Endodermal cell (in vitro differentiated cells): ENCODE measurements at regions not wholly inside any gene's neighbourhood (a gene's known extent, or its start where the extent isn't known, plus 50 kb on each side); places are given as distances from the start of the nearest gene placed in this dataset.

Experiments used
- DNase-seq: peaks from one replicate; pipeline ENCODE4 v3.0.0-alpha.2; 2017
- H3K27ac ChIP-seq: 2 replicates; pipeline ENCODE4 v1.5.1; 2013; ENCODE audit warnings: mild to moderate bottlenecking, low read depth, low read length, moderate library complexity
- H3K27me3 ChIP-seq: 2 replicates; pipeline ENCODE4 v1.6.1; 2013; ENCODE audit warnings: mild to moderate bottlenecking, low read length, moderate library complexity; ENCODE audit not compliant: insufficient read depth, control insufficient read depth, poor library complexity, severe bottlenecking
- H3K36me3 ChIP-seq: 2 replicates; pipeline ENCODE4 v1.7.0; 2013; ENCODE audit warnings: mild to moderate bottlenecking, low read length, moderate library complexity; ENCODE audit not compliant: control insufficient read depth, insufficient read depth
- H3K4me1 ChIP-seq: one replicate; pipeline ENCODE4 v1.7.0; 2013; ENCODE audit warnings: low read length; ENCODE audit not compliant: control insufficient read depth, insufficient read depth
- H3K4me3 ChIP-seq: 2 replicates; pipeline ENCODE4 v1.5.1; 2013; ENCODE audit warnings: mild to moderate bottlenecking, low read length, moderate library complexity
- H3K9ac ChIP-seq: 2 replicates; pipeline ENCODE4 v1.6.1; 2013; ENCODE audit warnings: mild to moderate bottlenecking, low read length, moderate library complexity; ENCODE audit not compliant: poor library complexity, severe bottlenecking; ENCODE audit errors: extremely low read depth
- H3K9me3 ChIP-seq: 2 replicates; pipeline ENCODE4 v1.6.1; 2013; ENCODE audit warnings: mild to moderate bottlenecking, low read length, moderate library complexity; ENCODE audit not compliant: control insufficient read depth
- H3K27ac Mint-ChIP-seq: 2 replicates; pipeline ENCODE4 v1.8.0; 2020; ENCODE audit warnings: mixed read lengths
- H3K27me3 Mint-ChIP-seq: 2 replicates; pipeline ENCODE4 v1.8.0; 2021; ENCODE audit warnings: mild to moderate bottlenecking, mixed read lengths; ENCODE audit not compliant: insufficient read depth
- H3K36me3 Mint-ChIP-seq: 2 replicates; pipeline ENCODE4 v1.8.0; 2020; ENCODE audit warnings: low read depth, mixed read lengths
- H3K4me1 Mint-ChIP-seq: 2 replicates; pipeline ENCODE4 v1.8.0; 2020; ENCODE audit warnings: mixed read lengths
- H3K4me3 Mint-ChIP-seq: 2 replicates; pipeline ENCODE4 v1.8.0; 2020; ENCODE audit warnings: mild to moderate bottlenecking, moderate library complexity, mixed read lengths
- H3K9me3 Mint-ChIP-seq: 2 replicates; pipeline ENCODE4 v1.8.0; 2020; ENCODE audit warnings: mild to moderate bottlenecking, mixed read lengths
- CTCF ChIP-seq: fragments of 200-600 bp; sonication (generic); conservative IDR thresholded peaks from 2 replicates; pipeline ENCODE4 v1.5.0; 2021; ENCODE audit warnings: antibody characterized with exemption, mild to moderate bottlenecking
- WGBS, 2 experiments: methylation state at CpG; one replicate each; pipeline versions ENCODE4 v1.1.5 to v1.1.7; 2013; ENCODE audit warnings: missing lambda C conversion rate in 2 of 2, mixed read lengths in 1 of 2; ENCODE audit not compliant: insufficient coverage in 1 of 2, insufficient read length in 1 of 2; 5-methylcytosine and 5-hydroxymethylcytosine counted together

- TF ChIP-seq CTCF = no peak
- DNase-seq = no peak
- H3K4me1 Mint-ChIP-seq = no peaks in the 10 kb centered on the region
- Histone ChIP-seq H3K27me3 (no peaks in the 10 kb centered on the region), H3K9ac (no peak overlapping the region), H3K9me3 (peaks cover 89% of the 10 kb centered on the region), H3K4me1 (no peaks in the 10 kb centered on the region), H3K4me3 (no peak overlapping the region), H3K36me3 (no peaks in the 10 kb centered on the region), H3K27ac (no peak overlapping the region)
- H3K9me3 Mint-ChIP-seq = peaks cover 99% of the 10 kb centered on the region
- no peaks in the 10 kb centered on the region for H3K27me3 Mint-ChIP-seq
- H3K27ac Mint-ChIP-seq = no peak overlapping the region
- no peaks in the 10 kb centered on the region for H3K36me3 Mint-ChIP-seq
- WGBS, 2 experiments = 82 to 84% methylated on average over 10 of the region's 10 CpGs
- no peak overlapping the region for H3K4me3 Mint-ChIP-seq
Observed at GRCh38 chr7:153934629-153935028, 117.6 kb upstream of the DPP6 start.

- Histone ChIP-seq H3K27me3 (no peaks in the 10 kb centered on the region), H3K4me3 (no peak overlapping the region), H3K4me1 (no peaks in the 10 kb centered on the region), H3K36me3 (no peaks in the 10 kb centered on the region), H3K9ac (no peak overlapping the region), H3K27ac (no peak overlapping the region), H3K9me3 (peaks cover 89% of the 10 kb centered on the region)
- no peaks in the 10 kb centered on the region for H3K4me1 Mint-ChIP-seq
- TF ChIP-seq CTCF = no peak
- peaks cover 99% of the 10 kb centered on the region for H3K9me3 Mint-ChIP-seq
- no peaks in the 10 kb centered on the region for H3K27me3 Mint-ChIP-seq
- no peak overlapping the region for H3K4me3 Mint-ChIP-seq
- WGBS, 2 experiments = 80 to 83% methylated on average over 4 to 13 of the region's 13 CpGs
- DNase-seq = no peak
- no peak overlapping the region for H3K27ac Mint-ChIP-seq
- H3K36me3 Mint-ChIP-seq = no peaks in the 10 kb centered on the region
Observed at GRCh38 chr7:153935095-153935494, 117.1 kb upstream of the DPP6 start.

GRCh38 chr7:153938451-153938850, 113.7 kb upstream of the DPP6 start:
- 87 to 93% methylated on average over 3 to 8 of the region's 8 CpGs for WGBS, 2 experiments
- no peaks in the 10 kb centered on the region for H3K36me3 ChIP-seq
- H3K27ac ChIP-seq = no peak overlapping the region
- no peaks in the 10 kb centered on the region for H3K4me1 ChIP-seq
- peaks cover 100% of the 10 kb centered on the region for H3K9me3 Mint-ChIP-seq
- H3K27me3 ChIP-seq = no peaks in the 10 kb centered on the region
- no peaks in the 10 kb centered on the region for H3K36me3 Mint-ChIP-seq
- no peak for TF ChIP-seq CTCF
- H3K4me3 Mint-ChIP-seq = no peak overlapping the region
- DNase-seq = no peak
- H3K9me3 ChIP-seq = peaks cover 90% of the 10 kb centered on the region
- no peak overlapping the region for H3K27ac Mint-ChIP-seq
- no peak overlapping the region for H3K4me3 ChIP-seq
- no peaks in the 10 kb centered on the region for H3K4me1 Mint-ChIP-seq
- no peaks in the 10 kb centered on the region for H3K27me3 Mint-ChIP-seq
- no peak overlapping the region for H3K9ac ChIP-seq
